Ishikawa (cell line): ENCODE measurements at regions not wholly inside any gene's neighbourhood (a gene's known extent, or its start where the extent isn't known, plus 50 kb on each side); places are given as distances from the start of the nearest gene placed in this dataset.

Experiments
- CEBPB ChIP-seq: IDR thresholded peaks from 2 replicates; pipeline ENCODE4 v1.6.1; 2012
- EP300 ChIP-seq: IDR thresholded peaks from 2 replicates; pipeline ENCODE4 v1.6.1; 2012; ENCODE audit warnings: borderline replicate concordance
- MAX ChIP-seq: IDR thresholded peaks from 2 replicates; pipeline ENCODE4 v1.6.1; 2012
- RAD21 ChIP-seq: IDR thresholded peaks from 2 replicates; pipeline ENCODE4 v1.6.1; 2012; ENCODE audit warnings: low read depth
- REST ChIP-seq: IDR thresholded peaks from 2 replicates; pipeline ENCODE4 v1.6.1; 2012; ENCODE audit warnings: low read depth, mild to moderate bottlenecking
- TAF1 ChIP-seq: IDR thresholded peaks from 2 replicates; pipeline ENCODE4 v1.6.1; 2012; ENCODE audit warnings: low read depth, mild to moderate bottlenecking
- TCF12 ChIP-seq: IDR thresholded peaks from 2 replicates; pipeline ENCODE4 v1.6.1; 2012; ENCODE audit warnings: low read depth
- TEAD4 ChIP-seq: IDR thresholded peaks from 2 replicates; pipeline ENCODE4 v1.6.1; 2012
- USF1 ChIP-seq: IDR thresholded peaks from 2 replicates; pipeline ENCODE4 v1.6.1; 2012
- YY1 ChIP-seq: IDR thresholded peaks from 2 replicates; pipeline ENCODE4 v1.6.1; 2012; ENCODE audit warnings: low read depth

- TF ChIP-seq YY1 (no peak), TEAD4 (no peak), REST (no peak), MAX (no peak), USF1 (no peak), TCF12 (no peak), EP300 (no peak), CEBPB (no peak), RAD21 (no peak), TAF1 (no peak)
Measured at GRCh38 chr3:104738271-104738670, 628.4 kb upstream of the ALCAM start.
